WI38 (cell line): ENCODE measurements at regions not wholly inside any gene's neighbourhood (a gene's known extent, or its start where the extent isn't known, plus 50 kb on each side); places are given as distances from the start of the nearest gene placed in this dataset.
"Not testable (repeated sequence)": the region's sequence is repeated elsewhere in the genome, so short reads cannot be mapped to it uniquely, and the experiment has no call there.

Source experiments
- H3K4me3 ChIP-seq: 2 replicates; pipeline ENCODE4 v1.5.1; 2011; ENCODE audit warnings: low read depth, mild to moderate bottlenecking, control low read depth, low read length
- CTCF ChIP-seq: IDR thresholded peaks from 2 replicates; pipeline ENCODE4 v1.5.1; 2012; ENCODE audit warnings: low read depth, mild to moderate bottlenecking, control low read depth, low read length

- TF ChIP-seq CTCF = no peak
- H3K4me3 ChIP-seq = no peak overlapping the region
Observed at GRCh38 chr6:67818322-67818721, 816.8 kb upstream of the ADGRB3 start.

- H3K4me3 ChIP-seq = no peak overlapping the region
Observed at GRCh38 chr6:67815623-67816022, 819.5 kb upstream of the ADGRB3 start.

GRCh38 chr6:67814262-67814661, 820.8 kb upstream of the ADGRB3 start:
- H3K4me3 ChIP-seq = no peak overlapping the region
- no peak for TF ChIP-seq CTCF

More at GRCh38 chr6:67815623-67816022, 819.5 kb upstream of the ADGRB3 start:
- no peak for TF ChIP-seq CTCF

- no peak overlapping the region for H3K4me3 ChIP-seq
- TF ChIP-seq CTCF = no peak
Observed at GRCh38 chr6:67812693-67813092, 822.4 kb upstream of the ADGRB3 start.

- no peak for TF ChIP-seq CTCF
- H3K4me3 ChIP-seq = no peak overlapping the region
Observed at GRCh38 chr6:67812125-67812524, 823.0 kb upstream of the ADGRB3 start.

GRCh38 chr6:67811239-67812037, 823.6 kb upstream of the ADGRB3 start:
- no peak for TF ChIP-seq CTCF
- H3K4me3 ChIP-seq = no peak overlapping the region

GRCh38 chr6:67804808-67805207, 830.3 kb upstream of the ADGRB3 start:
- H3K4me3 ChIP-seq = not testable (repeated sequence)

GRCh38 chr6:67802771-67803170, 832.3 kb upstream of the ADGRB3 start:
- TF ChIP-seq CTCF = no peak
- H3K4me3 ChIP-seq = no peak overlapping the region
